Mesenchymal stem cell (in vitro differentiated cells and primary cell): ENCODE measurements at regions not wholly inside any gene's neighbourhood (a gene's known extent, or its start where the extent isn't known, plus 50 kb on each side); places are given as distances from the start of the nearest gene placed in this dataset.

Experiments used
- DNase-seq: peaks from one replicate; pipeline ENCODE4 v3.0.0-alpha.2; 2013
- H2AFZ ChIP-seq: one replicate; pipeline ENCODE4 v1.6.1; 2013; ENCODE audit warnings: low read depth, mild to moderate bottlenecking, control low read depth, inconsistent platforms, low read length, moderate library complexity
- H2AK5ac ChIP-seq: 2 replicates; pipeline ENCODE4 v1.6.1; 2013; ENCODE audit warnings: low read length, moderate library complexity, mild to moderate bottlenecking, inconsistent platforms; ENCODE audit not compliant: severe bottlenecking
- H2BK120ac ChIP-seq: one replicate; pipeline ENCODE4 v1.6.1; 2013; ENCODE audit warnings: low read depth, mild to moderate bottlenecking, inconsistent platforms, low read length, moderate library complexity
- H2BK12ac ChIP-seq, 2 experiments: one replicate each; pipeline ENCODE4 v1.6.1; 2013; ENCODE audit warnings: inconsistent platforms in 2 of 2, low read length in 2 of 2, mild to moderate bottlenecking in 2 of 2, moderate library complexity in 2 of 2, control low read depth in 1 of 2
- H2BK15ac ChIP-seq: one replicate; pipeline ENCODE4 v1.6.1; 2013; ENCODE audit warnings: mild to moderate bottlenecking, low read depth, inconsistent platforms; ENCODE audit not compliant: poor library complexity, severe bottlenecking
- H2BK5ac ChIP-seq: 2 replicates; pipeline ENCODE4 v1.6.1; 2013; ENCODE audit warnings: low read depth, mild to moderate bottlenecking, low read length, control low read depth, inconsistent platforms; ENCODE audit not compliant: poor library complexity, severe bottlenecking
- H3K14ac ChIP-seq, 2 experiments: one replicate each; pipeline ENCODE4 v1.6.1; 2013; ENCODE audit warnings: inconsistent platforms in 2 of 2, low read length in 2 of 2, control low read depth in 1 of 2, mild to moderate bottlenecking in 1 of 2, moderate library complexity in 1 of 2
- H3K18ac ChIP-seq, 2 experiments: one replicate each; pipeline ENCODE4 v1.6.1; 2013; ENCODE audit warnings: inconsistent platforms in 2 of 2, low read length in 2 of 2, control low read depth in 1 of 2, low read depth in 1 of 2, mild to moderate bottlenecking in 1 of 2
- H3K23ac ChIP-seq, 2 experiments: one replicate each; pipeline ENCODE4 v1.6.1; 2013; ENCODE audit warnings: inconsistent platforms in 2 of 2, low read length in 2 of 2, mild to moderate bottlenecking in 2 of 2, moderate library complexity in 2 of 2, control low read depth in 1 of 2
- H3K27ac ChIP-seq: 2 replicates; pipeline ENCODE4 v1.5.1; 2013; ENCODE audit warnings: mild to moderate bottlenecking, moderate library complexity, low read length, control low read depth, inconsistent platforms; ENCODE audit not compliant: poor library complexity, severe bottlenecking
- H3K27me3 ChIP-seq, 2 experiments: 2 replicates each; pipeline versions ENCODE4 v1.6.1 to v1.7.0; 2013; ENCODE audit warnings: low read length in 2 of 2, mild to moderate bottlenecking in 2 of 2, moderate library complexity in 2 of 2, control low read depth in 1 of 2, inconsistent platforms in 1 of 2; ENCODE audit not compliant: control insufficient read depth in 1 of 2, insufficient read depth in 1 of 2
- H3K36me3 ChIP-seq, 2 experiments: 2 replicates each; pipeline versions ENCODE4 v1.6.1 to v1.7.0; 2013; ENCODE audit warnings: low read length in 2 of 2, control low read depth in 1 of 2, inconsistent platforms in 1 of 2, low read depth in 1 of 2, mild to moderate bottlenecking in 1 of 2; ENCODE audit not compliant: insufficient read depth in 2 of 2, control insufficient read depth in 1 of 2
- H3K4ac ChIP-seq, 2 experiments: one replicate each; pipeline ENCODE4 v1.6.1; 2013; ENCODE audit warnings: inconsistent platforms in 2 of 2, low read length in 2 of 2, mild to moderate bottlenecking in 2 of 2, moderate library complexity in 2 of 2, control low read depth in 1 of 2, low read depth in 1 of 2
- H3K4me1 ChIP-seq: 2 replicates; pipeline ENCODE4 v1.6.1; 2013; ENCODE audit warnings: low read depth, low read length, control low read depth; ENCODE audit not compliant: control insufficient read depth, insufficient read depth
- H3K4me2 ChIP-seq: 2 replicates; pipeline ENCODE4 v1.6.1; 2013; ENCODE audit warnings: low read length, mild to moderate bottlenecking, inconsistent platforms; ENCODE audit not compliant: poor library complexity, severe bottlenecking
- H3K4me3 ChIP-seq, 2 experiments: 2 replicates each; pipeline versions ENCODE4 v1.5.1 to v1.7.0; 2013; ENCODE audit warnings: low read length in 2 of 2, mild to moderate bottlenecking in 2 of 2, control low read depth in 1 of 2, low read depth in 1 of 2; ENCODE audit not compliant: insufficient read depth in 1 of 2
- H3K79me1 ChIP-seq: replicated peaks from 2 replicates; pipeline ENCODE4 v1.6.1; 2013; ENCODE audit warnings: mild to moderate bottlenecking, control low read depth, low read length, inconsistent platforms; ENCODE audit not compliant: poor library complexity, severe bottlenecking
- H3K9ac ChIP-seq: 2 replicates; pipeline ENCODE4 v1.7.0; 2013; ENCODE audit warnings: mild to moderate bottlenecking, low read length, moderate library complexity
- H3K9me3 ChIP-seq: 2 replicates; pipeline ENCODE4 v1.7.0; 2013; ENCODE audit warnings: mild to moderate bottlenecking, low read length; ENCODE audit not compliant: control insufficient read depth
- H4K8ac ChIP-seq: one replicate; pipeline ENCODE4 v1.6.1; 2013; ENCODE audit warnings: inconsistent platforms, mild to moderate bottlenecking, low read length, moderate library complexity
- H4K91ac ChIP-seq: one replicate; pipeline ENCODE4 v1.6.1; 2013; ENCODE audit warnings: mild to moderate bottlenecking, low read length, inconsistent platforms
- WGBS: methylation state at CpG from one replicate; pipeline ENCODE4 v1.1.7; 2013; ENCODE audit warnings: mixed read lengths; 5-methylcytosine and 5-hydroxymethylcytosine counted together

DNA sequence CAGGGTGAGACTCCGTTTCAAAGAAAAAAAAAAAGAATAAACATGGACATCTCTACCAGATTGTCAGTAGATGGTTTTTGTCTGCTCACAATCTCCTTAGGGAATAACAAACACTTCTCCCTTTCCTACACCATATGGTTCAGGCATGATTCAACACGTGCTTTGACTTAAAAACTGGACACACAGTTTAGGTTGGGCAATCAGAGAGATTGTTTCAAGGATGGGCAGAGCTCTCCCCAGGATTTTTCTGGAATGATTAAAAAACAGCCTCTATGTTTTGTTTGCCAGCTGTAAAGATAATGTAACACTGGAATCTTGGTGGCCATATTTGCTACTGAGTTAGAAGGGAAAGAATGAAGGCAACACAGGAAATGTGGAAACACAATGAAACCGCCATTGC, 150.1 kb upstream of the TSC22D1 start:
- H3K79me1 ChIP-seq, result no peaks in the 10 kb centered on the region
- 76% methylated on average over 2 of the region's 3 CpGs for WGBS
- no peak overlapping the region for H3K14ac ChIP-seq
- no peaks in the 10 kb centered on the region for H3K27me3 ChIP-seq
- peak; percentile 69 for DNase-seq
- no peak overlapping the region for H2BK5ac ChIP-seq
- H3K18ac ChIP-seq, result no peak overlapping the region
- no peak overlapping the region for H3K27ac ChIP-seq
- H4K91ac ChIP-seq, result no peak overlapping the region
- H2BK12ac ChIP-seq, result no peak overlapping the region
- H3K9ac ChIP-seq, result peak overlapping the region; percentile 66
- no peak overlapping the region for H3K23ac ChIP-seq
- H3K4me3 ChIP-seq, result no peak overlapping the region
- no peak overlapping the region for H2AK5ac ChIP-seq
- H3K4me1 ChIP-seq, result peaks cover 2% of the 10 kb centered on the region
- no peak overlapping the region for H2BK120ac ChIP-seq
- H3K4me2 ChIP-seq, result no peak overlapping the region
- H2AFZ ChIP-seq, result no peak overlapping the region
- no peak overlapping the region for H3K4ac ChIP-seq
- peaks cover 12% of the 10 kb centered on the region for H3K9me3 ChIP-seq
- no peak overlapping the region for H2BK15ac ChIP-seq
- H4K8ac ChIP-seq, result no peak overlapping the region
- H3K36me3 ChIP-seq, result no peaks in the 10 kb centered on the region

DNA sequence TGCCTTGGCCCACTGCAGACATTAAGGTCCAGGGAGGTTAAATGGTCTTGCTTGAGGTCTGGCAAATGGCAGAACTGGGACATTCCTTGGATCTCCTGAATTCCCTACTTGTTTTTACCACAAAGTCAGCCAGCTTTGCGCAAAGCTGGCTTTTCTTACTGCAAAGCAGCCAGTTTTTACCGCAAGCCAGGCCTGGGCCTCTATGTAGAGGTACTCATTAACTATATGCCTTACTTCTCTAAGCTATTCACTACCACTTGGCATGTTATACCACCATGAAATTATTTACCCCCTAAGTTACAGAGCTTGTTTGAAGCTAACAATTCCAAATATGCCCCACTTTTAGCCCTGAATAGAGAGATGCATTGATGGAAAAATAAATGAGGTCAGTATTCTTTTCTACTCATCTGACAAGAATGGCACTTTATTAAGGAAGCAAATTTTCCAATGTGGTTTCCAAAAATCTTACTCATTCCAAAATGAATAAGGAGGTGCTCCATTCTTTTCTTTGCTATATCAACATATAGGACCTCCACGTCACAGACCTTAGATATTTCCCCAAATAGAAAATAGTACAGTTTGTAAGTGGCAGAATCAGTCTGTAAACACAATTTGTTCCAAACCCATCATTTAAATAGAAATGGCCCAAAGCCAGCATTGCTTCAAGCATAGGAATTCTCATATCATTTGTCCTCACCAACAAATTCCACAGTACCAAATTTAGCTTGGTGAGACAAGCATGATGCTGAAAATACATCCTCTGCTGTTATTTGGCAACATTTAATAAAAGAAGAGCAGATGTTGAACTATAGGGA, 143.9 kb upstream of the TSC22D1 start:
- Histone ChIP-seq H4K8ac (no peak overlapping the region), H2BK15ac (no peak overlapping the region), H3K4me1 (peaks cover 12% of the 10 kb centered on the region), H3K9ac (peak overlapping the region; percentile 70), H2BK5ac (peak overlapping the region; percentile 77), H2BK120ac (no peak overlapping the region), H3K36me3 (no peaks in the 10 kb centered on the region), H3K4me3 (no peak overlapping the region), H2BK12ac (no peak overlapping the region), H3K14ac (no peak overlapping the region), H3K23ac (no peak overlapping the region), H4K91ac (no peak overlapping the region), H3K27me3 (no peaks in the 10 kb centered on the region), H3K79me1 (peaks cover 2% of the 10 kb centered on the region), H2AFZ (no peak overlapping the region), H3K27ac (peak overlapping the region; percentile 97), H3K4ac (peak overlapping the region in 1 of 2 experiments; percentile 73), H2AK5ac (no peak overlapping the region), H3K18ac (peak overlapping the region in 1 of 2 experiments; percentile 38), H3K9me3 (peaks cover 12% of the 10 kb centered on the region), H3K4me2 (no peak overlapping the region)
- DNase-seq, result peak; percentile 36
- 83% methylated on average over 3 of the region's 3 CpGs for WGBS

DNA sequence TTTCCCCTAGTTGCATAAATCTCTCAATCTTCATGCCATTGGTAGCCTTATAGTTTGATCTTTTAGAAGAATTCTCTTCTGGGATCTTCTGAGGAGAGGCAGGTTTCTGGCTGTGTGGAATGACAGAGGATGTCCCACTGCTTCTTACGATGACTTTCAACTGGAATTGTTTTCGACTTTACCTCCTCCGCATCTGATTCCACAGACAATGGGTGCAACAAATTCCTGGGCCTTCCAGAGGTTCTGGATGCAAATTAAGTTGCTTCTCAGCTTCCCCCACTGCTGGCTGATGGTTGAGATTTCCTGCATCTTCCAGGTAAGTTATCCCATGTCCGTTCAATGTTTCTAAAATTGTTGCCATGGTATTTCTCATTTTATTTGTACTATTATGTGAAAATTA, 142.3 kb upstream of the TSC22D1 start:
- Histone ChIP-seq H3K14ac (no peak overlapping the region), H2AFZ (no peak overlapping the region), H3K18ac (no peak overlapping the region), H3K4me3 (no peak overlapping the region), H2BK12ac (no peak overlapping the region), H2BK15ac (no peak overlapping the region), H3K4me2 (no peak overlapping the region), H3K9ac (no peak overlapping the region), H3K36me3 (no peaks in the 10 kb centered on the region), H2AK5ac (peak overlapping the region; percentile 99), H2BK120ac (no peak overlapping the region), H3K79me1 (peaks cover 2% of the 10 kb centered on the region), H4K8ac (no peak overlapping the region), H3K4me1 (peaks cover 15% of the 10 kb centered on the region), H3K9me3 (peaks cover 12% of the 10 kb centered on the region), H2BK5ac (peak overlapping the region; percentile 47), H3K23ac (no peak overlapping the region), H3K27ac (no peak overlapping the region), H3K27me3 (no peaks in the 10 kb centered on the region), H3K4ac (no peak overlapping the region), H4K91ac (no peak overlapping the region)
- no peak for DNase-seq
- WGBS, result 92% methylated on average over 3 of the region's 4 CpGs

DNA sequence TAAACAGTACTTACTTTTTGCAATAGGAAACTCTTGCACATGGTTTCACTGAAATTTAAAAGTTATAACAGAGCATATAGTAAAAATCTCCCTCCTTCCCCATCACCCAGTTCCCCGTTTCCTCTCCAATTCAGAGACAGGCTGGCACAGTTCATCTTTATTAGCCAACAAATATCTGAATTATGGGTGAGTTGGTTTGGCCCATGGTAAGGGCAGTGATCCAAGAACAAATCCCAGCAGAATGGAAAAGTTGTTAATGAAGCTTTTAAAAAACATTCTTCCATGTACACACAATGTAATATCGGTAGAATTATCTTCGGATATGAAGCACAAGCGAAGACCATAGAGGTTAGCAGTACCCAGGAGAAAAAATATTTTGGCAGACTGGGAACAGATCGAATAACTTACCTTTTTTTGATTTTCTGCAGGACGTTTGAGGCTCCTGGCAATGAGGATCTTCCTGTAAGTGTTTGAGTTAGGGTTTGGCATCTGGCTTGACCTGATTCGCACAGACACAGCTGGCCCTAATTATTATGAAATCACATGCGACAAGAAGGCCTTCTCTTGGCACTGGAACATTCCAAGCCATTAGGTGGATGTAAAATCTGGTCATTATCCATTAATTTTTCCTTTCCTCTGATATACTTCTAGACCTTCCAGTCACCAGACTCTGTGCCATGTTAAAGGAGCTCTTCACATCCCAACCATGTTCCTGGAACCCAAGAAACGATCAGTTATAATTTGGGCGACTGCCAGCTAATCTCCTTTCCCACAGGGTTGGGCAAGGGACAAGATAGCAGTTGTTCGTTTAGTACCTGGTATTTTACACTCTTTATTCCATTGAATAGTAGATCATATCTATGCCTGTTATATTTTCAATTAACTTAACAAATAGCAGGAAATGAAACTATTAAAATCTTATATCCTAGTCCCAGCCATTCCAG, 139.4 kb upstream of the TSC22D1 start:
- Histone ChIP-seq H2BK5ac (peak overlapping the region; percentile 38), H3K23ac (no peak overlapping the region), H3K79me1 (peaks cover 2% of the 10 kb centered on the region), H4K91ac (no peak overlapping the region), H2BK120ac (no peak overlapping the region), H4K8ac (no peak overlapping the region), H3K27ac (peak overlapping the region; percentile 99), H3K4me3 (peak overlapping the region in 1 of 2 experiments; percentile 7), H2BK12ac (peak overlapping the region in 1 of 2 experiments; percentile 84), H3K4ac (peak overlapping the region in 1 of 2 experiments; percentile 80), H3K14ac (no peak overlapping the region), H3K27me3 (no peaks in the 10 kb centered on the region), H3K36me3 (no peaks in the 10 kb centered on the region), H3K18ac (peak overlapping the region in 1 of 2 experiments; percentile 37), H2AFZ (no peak overlapping the region), H2AK5ac (peak overlapping the region; percentile 96), H3K4me1 (peaks cover 17% of the 10 kb centered on the region), H3K9ac (peak overlapping the region; percentile 75), H2BK15ac (no peak overlapping the region), H3K4me2 (no peak overlapping the region), H3K9me3 (no peaks in the 10 kb centered on the region)
- no peak for DNase-seq
- 92% methylated on average over 9 of the region's 11 CpGs for WGBS
